Hepatocyte (in vitro differentiated cells): ENCODE measurements at regions not wholly inside any gene's neighbourhood (a gene's known extent, or its start where the extent isn't known, plus 50 kb on each side); places are given as distances from the start of the nearest gene placed in this dataset.
A peak's percentile ranks its signal among the peaks of the same experiment; 100 is the strongest.

Source experiments
- DNase-seq: peaks from one replicate; pipeline ENCODE4 v3.0.0-alpha.2; 2016; ENCODE audit warnings: low spot score
- H2AFZ ChIP-seq: fragments of 200-600 bp; sonication (generic); 2 replicates; pipeline ENCODE4 v1.6.0; 2016; ENCODE audit warnings: antibody characterized with exemption, mild to moderate bottlenecking
- H3K27ac ChIP-seq: fragments of 200-600 bp; sonication (generic); 2 replicates; pipeline ENCODE4 v1.5.1; 2016; ENCODE audit warnings: mild to moderate bottlenecking
- H3K27me3 ChIP-seq: fragments of 200-600 bp; sonication (generic); 2 replicates; pipeline ENCODE4 v1.6.1; 2016
- H3K36me3 ChIP-seq: fragments of 200-600 bp; sonication (generic); replicated peaks from 2 replicates; pipeline ENCODE4 v1.5.1; 2016; ENCODE audit warnings: low read depth; ENCODE audit not compliant: insufficient read depth
- H3K4me1 ChIP-seq: fragments of 200-600 bp; sonication (generic); 2 replicates; pipeline ENCODE4 v1.5.1; 2016; ENCODE audit warnings: mild to moderate bottlenecking, moderate library complexity; ENCODE audit not compliant: insufficient read depth
- H3K4me2 ChIP-seq: fragments of 200-600 bp; sonication (generic); 2 replicates; pipeline ENCODE4 v1.6.0; 2016
- H3K4me3 ChIP-seq: fragments of 200-600 bp; sonication (generic); 2 replicates; pipeline ENCODE4 v1.5.1; 2016; ENCODE audit warnings: mild to moderate bottlenecking
- H3K79me2 ChIP-seq: fragments of 200-600 bp; sonication (generic); 2 replicates; pipeline ENCODE4 v1.6.0; 2017; ENCODE audit warnings: mild to moderate bottlenecking
- H3K9me2 ChIP-seq: fragments of 200-600 bp; sonication (generic); replicated peaks from 2 replicates; pipeline ENCODE4 v1.6.0; 2017; ENCODE audit warnings: mild to moderate bottlenecking; ENCODE audit not compliant: insufficient read depth
- H3K9me3 ChIP-seq: fragments of 200-600 bp; sonication (generic); 2 replicates; pipeline ENCODE4 v1.5.1; 2016; ENCODE audit warnings: low read depth, mild to moderate bottlenecking
- H4K20me1 ChIP-seq: fragments of 200-600 bp; sonication (generic); 2 replicates; pipeline ENCODE4 v1.6.0; 2016; ENCODE audit warnings: mild to moderate bottlenecking; ENCODE audit not compliant: insufficient read depth, poor library complexity, severe bottlenecking
- EZH2 ChIP-seq: fragments of 200-600 bp; sonication (generic); IDR thresholded peaks from 2 replicates; pipeline ENCODE4 v1.6.1; 2016; ENCODE audit warnings: antibody characterized with exemption, mild to moderate bottlenecking, borderline replicate concordance
- EZH2phosphoT487 ChIP-seq: fragments of 200-600 bp; sonication (generic); IDR thresholded peaks from one replicate; pipeline ENCODE4 v1.6.1; 2018; ENCODE audit warnings: antibody characterized with exemption, mild to moderate bottlenecking, low read depth, moderate library complexity; ENCODE audit not compliant: unreplicated experiment, severe bottlenecking
- WGBS: methylation state at CpG from one replicate; pipeline ENCODE4 v1.1.6; 2016; ENCODE audit warnings: low lambda C conversion rate; ENCODE audit errors: missing lambda C conversion rate; 5-methylcytosine and 5-hydroxymethylcytosine counted together
- TF ChIP-seq, protein P1 (sequence below): fragments of 200-600 bp; sonication (generic); IDR thresholded peaks from 2 replicates; pipeline ENCODE4 v1.5.1; 2016; ENCODE audit warnings: antibody characterized with exemption, mild to moderate bottlenecking; ENCODE audit not compliant: poor library complexity

DNA sequence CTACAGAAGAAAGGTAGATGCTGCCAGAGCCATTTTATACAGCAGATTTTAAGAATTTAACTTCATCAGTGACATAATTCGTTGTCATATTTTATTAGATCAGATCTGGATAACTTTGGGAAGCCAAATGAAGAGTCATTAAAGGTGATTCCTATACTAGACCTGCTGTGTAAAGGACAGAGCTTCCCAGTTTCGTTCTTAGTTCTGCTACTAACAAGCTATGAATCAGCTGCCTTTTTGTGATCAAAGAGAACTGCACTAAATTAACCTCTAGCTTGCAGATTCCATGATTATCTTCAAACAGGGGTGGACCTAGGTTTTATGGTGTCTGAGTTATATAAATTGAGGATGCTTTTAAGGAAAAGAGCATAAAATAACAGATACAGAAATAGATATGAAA is 926.5 kb upstream of the ACVR2A start:
- no peak for TF ChIP-seq EZH2phosphoT487
- no peak for TF ChIP-seq EZH2
- TF ChIP-seq, protein P1, sequence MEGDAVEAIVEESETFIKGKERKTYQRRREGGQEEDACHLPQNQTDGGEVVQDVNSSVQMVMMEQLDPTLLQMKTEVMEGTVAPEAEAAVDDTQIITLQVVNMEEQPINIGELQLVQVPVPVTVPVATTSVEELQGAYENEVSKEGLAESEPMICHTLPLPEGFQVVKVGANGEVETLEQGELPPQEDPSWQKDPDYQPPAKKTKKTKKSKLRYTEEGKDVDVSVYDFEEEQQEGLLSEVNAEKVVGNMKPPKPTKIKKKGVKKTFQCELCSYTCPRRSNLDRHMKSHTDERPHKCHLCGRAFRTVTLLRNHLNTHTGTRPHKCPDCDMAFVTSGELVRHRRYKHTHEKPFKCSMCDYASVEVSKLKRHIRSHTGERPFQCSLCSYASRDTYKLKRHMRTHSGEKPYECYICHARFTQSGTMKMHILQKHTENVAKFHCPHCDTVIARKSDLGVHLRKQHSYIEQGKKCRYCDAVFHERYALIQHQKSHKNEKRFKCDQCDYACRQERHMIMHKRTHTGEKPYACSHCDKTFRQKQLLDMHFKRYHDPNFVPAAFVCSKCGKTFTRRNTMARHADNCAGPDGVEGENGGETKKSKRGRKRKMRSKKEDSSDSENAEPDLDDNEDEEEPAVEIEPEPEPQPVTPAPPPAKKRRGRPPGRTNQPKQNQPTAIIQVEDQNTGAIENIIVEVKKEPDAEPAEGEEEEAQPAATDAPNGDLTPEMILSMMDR = no peak
- 72% methylated on average over 2 of the region's 2 CpGs for WGBS
- Histone ChIP-seq H3K4me2 (peak overlapping the region; percentile 1), H3K9me2 (no peaks in the 10 kb centered on the region), H3K27ac (no peak overlapping the region), H3K36me3 (no peaks in the 10 kb centered on the region), H4K20me1 (no peaks in the 10 kb centered on the region), H2AFZ (no peak overlapping the region), H3K4me1 (peaks cover 17% of the 10 kb centered on the region), H3K9me3 (no peaks in the 10 kb centered on the region), H3K4me3 (no peak overlapping the region), H3K79me2 (no peaks in the 10 kb centered on the region), H3K27me3 (no peaks in the 10 kb centered on the region)
- DNase-seq = no peak

DNA sequence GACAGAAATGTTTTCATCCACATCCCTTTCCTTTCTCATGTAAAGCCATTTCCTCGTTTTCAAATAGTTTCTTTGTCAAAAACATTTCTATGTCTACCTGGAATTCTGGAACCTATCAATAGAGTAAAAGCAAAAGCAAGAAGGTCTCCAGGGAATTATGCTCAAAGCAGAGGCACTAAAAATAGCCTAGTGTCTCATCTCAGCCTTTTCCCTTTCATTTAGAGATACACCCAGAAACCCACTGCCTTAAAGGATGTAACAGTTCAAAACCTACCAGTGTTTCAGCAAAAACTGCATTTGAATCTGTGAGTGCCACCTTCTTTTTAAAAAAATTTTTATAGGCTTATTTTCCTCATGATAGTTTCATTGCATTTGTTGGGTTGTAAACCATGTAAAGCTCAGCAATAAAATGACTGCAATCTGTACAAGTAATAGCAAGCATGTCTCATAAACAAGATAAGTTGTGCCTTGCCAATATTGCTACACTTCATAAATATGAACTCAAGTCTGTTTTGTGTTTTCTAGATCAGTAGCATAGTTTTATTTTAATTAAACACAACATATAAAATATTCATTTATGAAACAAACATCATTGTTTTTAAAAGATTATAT is 927.3 kb upstream of the ACVR2A start:
- H4K20me1 ChIP-seq = no peaks in the 10 kb centered on the region
- no peak overlapping the region for H2AFZ ChIP-seq
- H3K9me2 ChIP-seq = no peaks in the 10 kb centered on the region
- 57% methylated on average over 1 of the region's 1 CpG for WGBS
- peaks cover 17% of the 10 kb centered on the region for H3K4me1 ChIP-seq
- peak; percentile 11 for DNase-seq
- peak overlapping the region; percentile 1 for H3K4me2 ChIP-seq
- H3K27ac ChIP-seq = no peak overlapping the region
- no peaks in the 10 kb centered on the region for H3K36me3 ChIP-seq
- H3K9me3 ChIP-seq = no peaks in the 10 kb centered on the region
- TF ChIP-seq EZH2 = no peak
- no peak for TF ChIP-seq EZH2phosphoT487
- TF ChIP-seq, protein P1 = no peak
- no peak overlapping the region for H3K4me3 ChIP-seq
- H3K27me3 ChIP-seq = no peaks in the 10 kb centered on the region
- H3K79me2 ChIP-seq = no peaks in the 10 kb centered on the region

DNA sequence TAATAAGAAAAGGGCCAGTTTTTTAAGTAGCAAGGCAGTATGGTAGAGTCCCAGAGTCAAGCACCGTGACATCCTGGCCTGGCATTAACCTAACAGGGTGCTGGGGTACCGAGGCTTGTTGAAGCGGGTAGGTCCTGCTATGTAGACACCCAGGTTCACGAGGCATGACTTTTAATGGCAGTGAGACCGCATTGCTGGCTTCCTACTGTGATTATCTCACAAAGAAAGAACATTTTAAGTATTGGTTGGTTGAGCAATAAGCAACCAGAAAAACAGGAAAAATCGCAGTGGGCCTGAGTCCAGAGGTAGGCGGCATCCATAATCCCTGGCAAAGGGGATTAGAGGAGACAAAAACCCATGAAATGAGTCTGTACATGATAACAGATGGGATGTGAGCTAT is 927.9 kb upstream of the ACVR2A start:
- Histone ChIP-seq H4K20me1 (no peaks in the 10 kb centered on the region), H3K9me2 (no peaks in the 10 kb centered on the region), H3K27me3 (no peaks in the 10 kb centered on the region), H3K4me2 (no peak overlapping the region), H2AFZ (no peak overlapping the region), H3K4me3 (no peak overlapping the region), H3K79me2 (no peaks in the 10 kb centered on the region), H3K9me3 (no peaks in the 10 kb centered on the region), H3K27ac (no peak overlapping the region), H3K4me1 (peaks cover 17% of the 10 kb centered on the region), H3K36me3 (no peaks in the 10 kb centered on the region)
- TF ChIP-seq, protein P1 = no peak
- TF ChIP-seq EZH2phosphoT487 = no peak
- TF ChIP-seq EZH2 = no peak
- DNase-seq = no peak
- 89% methylated on average over 7 of the region's 7 CpGs for WGBS
